BE2C (cell line): ENCODE measurements at regions not wholly inside any gene's neighbourhood (a gene's known extent, or its start where the extent isn't known, plus 50 kb on each side); places are given as distances from the start of the nearest gene placed in this dataset.
"Not testable (repeated sequence)": the region's sequence is repeated elsewhere in the genome, so short reads cannot be mapped to it uniquely, and the experiment has no call there.

Experiments
- DNase-seq: peaks from one replicate; pipeline ENCODE4 v3.0.0-alpha.2; 2020
- H3K27me3 ChIP-seq: fragments of 250-450 bp; sonication (Bioruptor Pico); 2 replicates; pipeline ENCODE4 v1.5.1; 2020; ENCODE audit warnings: mild to moderate bottlenecking
- H3K36me3 ChIP-seq: fragments of 250-450 bp; sonication (Bioruptor Pico); 2 replicates; pipeline ENCODE4 v1.5.1; 2020; ENCODE audit warnings: mild to moderate bottlenecking
- H3K4me1 ChIP-seq: fragments of 250-450 bp; sonication (Bioruptor Pico); 2 replicates; pipeline ENCODE4 v1.5.1; 2020
- H3K4me3 ChIP-seq: 2 replicates; pipeline ENCODE4 v1.5.1; 2011; ENCODE audit warnings: low read depth, low read length
- H3K9me3 ChIP-seq: fragments of 250-450 bp; sonication (Bioruptor Pico); 2 replicates; pipeline ENCODE4 v1.5.1; 2020
- CTCF ChIP-seq: IDR thresholded peaks from 2 replicates; pipeline ENCODE4 v1.5.1; 2012; ENCODE audit warnings: mild to moderate bottlenecking, low read depth, low read length

GRCh38 chr1:177648731-177649265 is 321.1 kb downstream of the SEC16B start:
- H3K36me3 ChIP-seq, result no peaks in the 10 kb centered on the region
- H3K4me1 ChIP-seq, result no peaks in the 10 kb centered on the region
- TF ChIP-seq CTCF, result no peak
- no peak for DNase-seq
- H3K4me3 ChIP-seq, result no peak overlapping the region
- H3K9me3 ChIP-seq, result no peaks in the 10 kb centered on the region; the same call in 1 of the 2 replicates
- no peaks in the 10 kb centered on the region for H3K27me3 ChIP-seq

- Histone ChIP-seq H3K27me3 (no peaks in the 10 kb centered on the region), H3K4me1 (no peaks in the 10 kb centered on the region), H3K4me3 (no peak overlapping the region), H3K36me3 (no peaks in the 10 kb centered on the region), H3K9me3 (no peaks in the 10 kb centered on the region; the same call in 1 of the 2 replicates)
- no peak for DNase-seq
- no peak for TF ChIP-seq CTCF
Measured at GRCh38 chr1:177648138-177648537, 321.7 kb downstream of the SEC16B start.

DNA sequence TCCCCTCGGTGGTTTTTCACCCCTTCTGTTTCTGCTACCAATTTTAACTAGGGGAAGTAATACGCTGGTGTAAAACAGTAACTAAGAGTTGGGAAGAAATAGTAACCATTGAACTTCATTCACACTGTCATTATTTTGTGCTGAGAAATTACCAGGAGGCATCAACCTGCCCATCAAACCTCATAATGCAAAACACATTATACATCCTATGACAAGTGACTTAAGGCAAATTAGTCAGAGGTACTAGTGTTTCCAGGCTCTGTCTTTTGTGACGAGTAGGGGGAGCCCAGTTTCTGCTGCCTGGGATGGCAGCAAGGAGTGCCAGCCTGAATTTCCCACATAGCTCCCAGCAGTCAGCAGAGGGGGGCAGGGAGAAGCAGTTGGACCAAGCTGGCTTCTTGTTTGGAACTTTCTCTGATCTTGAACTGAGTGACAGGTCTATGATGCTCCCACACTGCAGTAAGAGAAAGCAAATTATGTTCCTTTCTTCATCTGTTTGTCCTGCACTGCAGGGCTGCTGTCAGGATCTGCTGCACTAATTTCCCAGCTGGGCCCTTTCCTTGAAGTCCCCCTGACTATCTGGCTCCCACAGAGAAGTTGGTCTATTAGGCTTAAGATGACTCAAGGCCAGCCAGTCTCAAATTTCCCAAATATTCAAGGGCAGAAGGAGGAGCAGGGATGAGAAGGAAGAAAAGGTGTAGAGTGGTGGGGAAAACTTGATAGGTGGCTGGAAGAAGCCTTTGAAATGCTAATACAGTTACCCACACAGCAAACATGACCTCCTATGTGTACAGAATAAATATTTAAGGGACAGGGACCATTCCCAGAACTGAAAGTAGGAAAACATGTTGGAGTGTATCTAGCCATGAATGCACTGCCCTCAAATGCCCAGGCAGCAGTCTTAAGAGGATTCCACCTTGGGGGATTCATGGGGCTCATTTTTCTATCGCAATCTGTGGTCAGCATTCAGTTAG is 322.8 kb downstream of the SEC16B start:
- no peak overlapping the region for H3K4me3 ChIP-seq
- TF ChIP-seq CTCF, result no peak
- H3K4me1 ChIP-seq, result no peaks in the 10 kb centered on the region
- DNase-seq, result no peak
- no peaks in the 10 kb centered on the region; the same call in 1 of the 2 replicates for H3K9me3 ChIP-seq
- H3K27me3 ChIP-seq, result no peaks in the 10 kb centered on the region
- no peaks in the 10 kb centered on the region for H3K36me3 ChIP-seq

DNA sequence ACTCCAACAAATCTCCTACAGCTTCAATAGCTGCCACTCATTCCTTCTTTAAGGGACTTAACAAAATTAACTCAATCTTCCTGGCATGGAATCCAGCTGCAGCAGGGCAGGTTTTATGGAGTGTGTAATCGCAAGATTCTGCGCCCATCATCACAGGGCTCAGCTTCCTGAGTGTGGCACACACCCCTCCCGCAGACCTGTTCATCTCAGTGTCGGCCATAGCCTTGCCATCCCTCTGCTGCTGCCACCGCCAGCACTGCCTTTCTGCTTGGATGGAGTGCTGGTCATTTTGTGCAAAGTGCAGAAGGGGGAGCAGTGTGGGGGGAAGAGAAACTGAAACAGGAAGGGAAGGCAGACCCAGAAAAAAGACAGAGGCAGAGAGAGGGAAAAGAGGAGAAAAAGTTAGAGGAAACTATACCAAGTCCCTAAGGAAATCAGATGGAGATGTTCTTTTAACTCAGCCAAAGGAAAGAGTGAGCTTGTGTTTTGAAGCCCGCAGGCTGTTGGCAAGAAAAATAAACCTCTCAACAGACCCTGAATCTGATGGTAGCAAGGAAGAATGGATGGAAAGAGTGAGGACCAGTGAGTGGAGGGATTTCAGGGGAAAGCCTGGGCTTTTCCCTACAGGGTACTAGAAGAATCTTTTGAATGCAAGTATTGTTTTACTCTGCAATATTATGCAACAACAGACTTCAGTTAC is 324.2 kb downstream of the SEC16B start:
- Histone ChIP-seq H3K9me3 (no peaks in the 10 kb centered on the region; the same call in 1 of the 2 replicates), H3K36me3 (no peaks in the 10 kb centered on the region)

DNA sequence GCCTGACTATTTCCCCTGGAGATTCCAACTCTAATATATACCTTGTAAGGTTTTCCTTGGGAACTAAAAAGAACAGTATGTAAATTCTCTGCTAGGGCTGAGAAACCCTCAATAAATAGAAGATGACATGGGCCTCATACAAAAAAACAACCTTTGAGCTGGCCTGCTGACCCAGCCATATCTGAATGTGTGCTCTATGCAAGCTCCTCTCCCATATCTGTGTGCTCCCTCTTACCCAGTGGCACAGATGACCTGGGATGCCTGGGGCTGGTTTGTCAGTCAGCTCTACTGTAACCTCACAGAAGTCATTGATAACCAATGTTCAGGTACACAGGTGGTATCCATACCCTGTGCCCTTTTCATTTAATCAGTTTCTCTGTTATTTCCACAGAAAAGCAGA is 329.2 kb downstream of the SEC16B start:
- DNase-seq, result no peak
- no peak for TF ChIP-seq CTCF
- no peaks in the 10 kb centered on the region for H3K36me3 ChIP-seq
- H3K4me1 ChIP-seq, result no peaks in the 10 kb centered on the region
- no peaks in the 10 kb centered on the region for H3K27me3 ChIP-seq
- H3K4me3 ChIP-seq, result no peak overlapping the region
- H3K9me3 ChIP-seq, result no peaks in the 10 kb centered on the region; the same call in 1 of the 2 replicates

More for the DNA sequence above, 324.2 kb downstream of the SEC16B start:
- no peak for TF ChIP-seq CTCF
- DNase-seq, result no peak
- Histone ChIP-seq H3K4me1 (no peaks in the 10 kb centered on the region), H3K4me3 (no peak overlapping the region), H3K27me3 (no peaks in the 10 kb centered on the region)

GRCh38 chr1:177634151-177634550 is 335.7 kb downstream of the SEC16B start:
- H3K4me3 ChIP-seq, H3K27me3 ChIP-seq, H3K9me3 ChIP-seq, DNase-seq, H3K4me1 ChIP-seq, H3K36me3 ChIP-seq: not testable (repeated sequence)
